ENCODE measurements at regions not wholly inside any gene's neighbourhood (a gene's known extent, or its start where the extent isn't known, plus 50 kb on each side); places are given as distances from the start of the nearest gene placed in this dataset.

DNA sequence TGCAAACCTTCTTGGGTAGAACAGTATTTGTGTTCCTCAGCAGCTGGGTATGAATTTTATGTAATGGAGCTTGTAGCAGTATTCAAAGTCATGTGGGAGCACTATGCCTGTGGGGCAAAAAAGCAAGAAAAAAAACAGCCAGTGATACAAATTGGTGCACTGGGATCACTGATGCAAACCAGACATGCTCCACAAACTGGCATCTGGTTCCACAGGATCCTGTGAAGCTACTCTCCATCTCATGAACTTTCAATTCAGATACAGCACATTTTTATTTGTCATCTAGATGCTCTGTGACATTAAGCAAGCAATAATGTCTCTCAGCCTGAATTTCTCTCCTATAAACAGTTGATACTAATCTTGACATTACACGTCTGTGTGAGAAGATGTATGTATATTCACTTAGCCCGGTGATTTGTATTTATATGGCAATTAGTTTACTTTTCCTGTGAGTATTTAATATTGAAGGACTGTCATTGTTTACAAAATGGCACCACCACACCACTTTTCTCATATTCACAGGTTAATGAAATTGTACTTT lies 208.5 kb upstream of the GRIA4 start:
- no peak for TF ChIP-seq POLR2AphosphoS5 (IDR thresholded peaks at IDR 0.05; ENCODE audit: borderline replicate concordance, low read depth, low read length)
- TF ChIP-seq EZH2 (IDR thresholded peaks at IDR 0.05), result no peak
